SU-DHL-6 (cell line): ENCODE measurements at regions not wholly inside any gene's neighbourhood (a gene's known extent, or its start where the extent isn't known, plus 50 kb on each side); places are given as distances from the start of the nearest gene placed in this dataset.

Experiments used
- H2AFZ ChIP-seq: fragments of 200-600 bp; sonication (generic); 2 replicates; pipeline ENCODE4 v1.6.1; 2014; ENCODE audit warnings: low read depth, mild to moderate bottlenecking, moderate library complexity, mixed read lengths, antibody characterized with exemption, low read length; ENCODE audit not compliant: severe bottlenecking
- H3F3A ChIP-seq: fragments of 200-600 bp; shearing (Covaris generic); 2 replicates; pipeline ENCODE4 v1.6.0; 2016; ENCODE audit warnings: antibody characterized with exemption, mild to moderate bottlenecking; ENCODE audit not compliant: insufficient read depth
- H3K27ac ChIP-seq: fragments of 200-600 bp; sonication (generic); 2 replicates; pipeline ENCODE4 v1.5.1; 2016; ENCODE audit warnings: low read depth, mild to moderate bottlenecking, low read length, moderate library complexity, mixed read lengths
- H3K27me3 ChIP-seq: fragments of 200-600 bp; sonication (generic), shearing (Covaris generic); 2 replicates; pipeline ENCODE4 v1.6.0; 2014; ENCODE audit warnings: mild to moderate bottlenecking, low read length
- H3K36me3 ChIP-seq: fragments of 200-600 bp; sonication (generic); 2 replicates; pipeline ENCODE4 v1.6.1; 2014; ENCODE audit warnings: mild to moderate bottlenecking, low read length, mixed read lengths
- H3K4me2 ChIP-seq: fragments of 300-600, 200-600 bp; shearing (Covaris generic), sonication (generic); 2 replicates; pipeline ENCODE4 v1.6.0; 2014; ENCODE audit warnings: low read length, low read depth, mild to moderate bottlenecking; ENCODE audit not compliant: poor library complexity, severe bottlenecking
- H3K4me3 ChIP-seq: fragments of 200-600 bp; sonication (generic); 2 replicates; pipeline ENCODE4 v1.5.1; 2014; ENCODE audit warnings: antibody characterized with exemption, low read length, mild to moderate bottlenecking, mixed read lengths; ENCODE audit not compliant: insufficient read depth, poor library complexity, severe bottlenecking
- H3K79me2 ChIP-seq: fragments of 200-600 bp; sonication (generic); 2 replicates; pipeline ENCODE4 v1.6.1; 2014; ENCODE audit warnings: mild to moderate bottlenecking, low read length, moderate library complexity; ENCODE audit not compliant: insufficient read depth
- H3K9ac ChIP-seq: fragments of 200-600 bp; sonication (generic); 2 replicates; pipeline ENCODE4 v1.7.0; 2014; ENCODE audit warnings: mild to moderate bottlenecking, low read length
- H3K9me2 ChIP-seq: fragments of 200-600 bp; sonication (generic); replicated peaks from 2 replicates; pipeline ENCODE4 v1.6.1; 2014; ENCODE audit warnings: low read length; ENCODE audit not compliant: insufficient read depth
- H3K9me3 ChIP-seq: fragments of 200-600 bp; sonication (generic); 2 replicates; pipeline ENCODE4 v1.6.1; 2014; ENCODE audit warnings: low read length, mixed read lengths; ENCODE audit not compliant: insufficient read depth
- H4K20me1 ChIP-seq: fragments of 200-600 bp; sonication (generic); 2 replicates; pipeline ENCODE4 v1.6.1; 2014; ENCODE audit warnings: low read depth, mild to moderate bottlenecking, antibody characterized with exemption, low read length, moderate library complexity, mixed read lengths
- EZH2phosphoT487 ChIP-seq: fragments of 200-600 bp; sonication (generic), shearing (Covaris generic); conservative IDR thresholded peaks from 2 replicates; pipeline ENCODE4 v1.6.1; 2018; ENCODE audit warnings: mild to moderate bottlenecking, antibody characterized with exemption, low read length, moderate library complexity, mixed read lengths
- TF ChIP-seq, protein P1 (sequence below): fragments of 200-600 bp; sonication (generic); IDR thresholded peaks from one replicate; pipeline ENCODE4 v1.5.1; 2017; ENCODE audit warnings: antibody characterized with exemption, mild to moderate bottlenecking, low read length, moderate library complexity; ENCODE audit not compliant: insufficient read depth, poor library complexity, severe bottlenecking

DNA sequence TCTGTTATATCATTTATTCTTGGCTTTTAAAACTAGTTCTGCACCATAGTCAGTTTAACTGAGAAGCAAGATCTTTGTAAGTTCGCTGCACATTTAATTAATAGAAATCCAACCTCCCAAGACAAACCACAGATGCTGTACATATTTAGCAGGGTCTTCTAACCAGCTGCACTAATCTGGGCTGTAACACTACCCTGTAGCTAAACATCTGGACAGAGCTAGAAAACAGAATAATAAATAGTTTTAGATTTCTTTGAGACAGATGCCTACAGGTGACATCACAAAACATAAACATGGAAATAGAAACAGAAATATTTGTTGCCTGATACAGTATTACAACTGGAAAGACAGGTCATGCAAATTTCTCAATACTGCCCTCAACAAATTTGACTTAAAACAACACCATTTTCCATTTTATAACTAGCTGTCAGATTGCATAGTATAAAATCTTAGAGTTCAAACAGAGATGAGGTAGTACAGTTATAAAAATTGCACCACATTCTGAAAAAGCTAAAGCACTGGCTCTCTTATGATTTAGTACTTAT lies 315.1 kb downstream of the NR4A2 start:
- Histone ChIP-seq H3K4me3 (no peak overlapping the region), H3K9me2 (no peaks in the 10 kb centered on the region), H4K20me1 (no peaks in the 10 kb centered on the region), H3K9ac (no peak overlapping the region), H3F3A (no peaks in the 10 kb centered on the region), H3K79me2 (no peaks in the 10 kb centered on the region), H3K36me3 (no peaks in the 10 kb centered on the region), H3K9me3 (no peaks in the 10 kb centered on the region), H3K27me3 (0 out of 2 replicates have a peak, but pooled peaks cover 3% of the 10 kb centered on the region), H2AFZ (no peak overlapping the region), H3K27ac (no peak overlapping the region), H3K4me2 (no peak overlapping the region)
- no peak for TF ChIP-seq EZH2phosphoT487
- TF ChIP-seq, protein P1, sequence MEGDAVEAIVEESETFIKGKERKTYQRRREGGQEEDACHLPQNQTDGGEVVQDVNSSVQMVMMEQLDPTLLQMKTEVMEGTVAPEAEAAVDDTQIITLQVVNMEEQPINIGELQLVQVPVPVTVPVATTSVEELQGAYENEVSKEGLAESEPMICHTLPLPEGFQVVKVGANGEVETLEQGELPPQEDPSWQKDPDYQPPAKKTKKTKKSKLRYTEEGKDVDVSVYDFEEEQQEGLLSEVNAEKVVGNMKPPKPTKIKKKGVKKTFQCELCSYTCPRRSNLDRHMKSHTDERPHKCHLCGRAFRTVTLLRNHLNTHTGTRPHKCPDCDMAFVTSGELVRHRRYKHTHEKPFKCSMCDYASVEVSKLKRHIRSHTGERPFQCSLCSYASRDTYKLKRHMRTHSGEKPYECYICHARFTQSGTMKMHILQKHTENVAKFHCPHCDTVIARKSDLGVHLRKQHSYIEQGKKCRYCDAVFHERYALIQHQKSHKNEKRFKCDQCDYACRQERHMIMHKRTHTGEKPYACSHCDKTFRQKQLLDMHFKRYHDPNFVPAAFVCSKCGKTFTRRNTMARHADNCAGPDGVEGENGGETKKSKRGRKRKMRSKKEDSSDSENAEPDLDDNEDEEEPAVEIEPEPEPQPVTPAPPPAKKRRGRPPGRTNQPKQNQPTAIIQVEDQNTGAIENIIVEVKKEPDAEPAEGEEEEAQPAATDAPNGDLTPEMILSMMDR = no peak

DNA sequence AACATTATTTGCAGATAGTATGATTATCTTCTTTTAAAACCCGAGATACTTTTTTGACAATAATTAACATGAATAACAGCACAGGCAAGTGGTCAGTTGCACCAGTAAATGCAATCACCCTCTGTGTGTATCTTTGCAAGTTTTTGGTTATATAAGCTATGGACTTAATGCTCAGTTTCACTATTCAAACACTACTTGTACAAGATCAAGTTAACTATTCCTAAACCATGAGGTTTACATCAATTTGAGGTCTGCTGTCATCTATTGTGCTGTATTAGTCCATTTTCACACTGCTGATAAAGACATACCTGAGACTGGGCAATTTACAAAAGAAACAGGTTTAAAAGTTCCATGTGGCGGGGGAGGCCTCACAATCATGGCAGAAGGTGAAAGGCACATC lies 323.2 kb downstream of the NR4A2 start:
- TF ChIP-seq, protein P1 = no peak
- no peak for TF ChIP-seq EZH2phosphoT487
- no peaks in the 10 kb centered on the region for H3K9me3 ChIP-seq
- no peak overlapping the region for H3K9ac ChIP-seq
- H3K4me2 ChIP-seq = no peak overlapping the region
- H3K79me2 ChIP-seq = no peaks in the 10 kb centered on the region
- H3K4me3 ChIP-seq = no peak overlapping the region
- no peak overlapping the region for H3K27ac ChIP-seq
- 0 out of 2 replicates have a peak, but pooled peaks cover 3% of the 10 kb centered on the region for H3K27me3 ChIP-seq
- no peaks in the 10 kb centered on the region for H3K36me3 ChIP-seq
- no peaks in the 10 kb centered on the region for H3F3A ChIP-seq
- no peak overlapping the region for H2AFZ ChIP-seq
- H4K20me1 ChIP-seq = no peaks in the 10 kb centered on the region
- no peaks in the 10 kb centered on the region for H3K9me2 ChIP-seq

DNA sequence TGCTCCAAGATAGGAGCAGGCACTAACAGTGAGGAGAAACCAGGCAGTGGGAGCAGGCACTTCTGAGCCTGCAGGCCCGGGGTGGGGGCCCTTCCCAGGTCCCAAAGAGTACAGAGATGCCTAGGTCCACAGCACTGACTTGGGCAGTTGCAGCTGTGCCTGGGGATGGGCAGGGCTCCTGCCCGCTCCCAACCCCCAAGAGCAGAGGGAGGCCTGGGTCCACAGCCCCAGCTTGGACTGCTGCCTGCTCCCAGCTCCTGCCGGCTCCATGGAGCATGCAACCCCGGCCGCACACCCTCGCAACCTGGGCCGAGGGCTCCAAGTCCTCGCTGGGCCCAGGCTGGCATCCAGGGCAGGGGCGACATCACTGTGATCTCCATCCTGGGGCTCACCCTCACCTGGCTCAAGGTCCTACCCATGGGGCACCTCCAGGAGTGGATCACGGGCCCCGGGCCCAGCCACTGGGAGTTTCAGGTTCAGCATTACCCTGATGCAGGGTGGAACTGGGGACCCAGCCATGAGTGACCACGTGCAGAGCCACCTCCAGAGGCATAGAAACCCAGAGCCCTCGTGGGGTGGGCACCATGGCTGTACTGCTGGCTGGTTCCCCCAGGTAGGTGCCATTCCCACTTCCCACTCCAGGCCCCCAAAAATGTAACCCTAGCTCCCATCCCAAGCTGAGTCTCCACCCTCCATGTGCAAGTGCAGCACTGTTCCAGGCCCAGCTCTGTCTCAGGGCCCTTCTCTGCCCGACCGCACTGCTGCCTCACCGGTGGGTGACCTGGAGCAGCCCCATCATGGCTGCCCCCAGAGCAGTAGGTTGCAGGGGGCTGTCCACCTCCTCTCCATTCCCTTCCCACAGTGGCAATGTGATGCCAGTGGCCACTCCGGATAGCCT lies 325.6 kb downstream of the NR4A2 start:
- Histone ChIP-seq H3K27me3 (no peaks in the 10 kb centered on the region), H2AFZ (no peak overlapping the region), H4K20me1 (no peaks in the 10 kb centered on the region), H3K4me2 (no peak overlapping the region), H3K4me3 (no peak overlapping the region), H3K9ac (no peak overlapping the region), H3K9me3 (no peaks in the 10 kb centered on the region), H3K27ac (no peak overlapping the region), H3K36me3 (no peaks in the 10 kb centered on the region), H3F3A (no peaks in the 10 kb centered on the region), H3K79me2 (no peaks in the 10 kb centered on the region), H3K9me2 (no peaks in the 10 kb centered on the region)
- TF ChIP-seq EZH2phosphoT487 = no peak
